ENCODE measurements at regions not wholly inside any gene's neighbourhood (a gene's known extent, or its start where the extent isn't known, plus 50 kb on each side); places are given as distances from the start of the nearest gene placed in this dataset.

- TF ChIP-seq ZNF462 (CRISPR knock-in tag; IDR thresholded peaks at IDR 0.05) (no peak), ETS1 (IDR thresholded peaks at IDR 0.05) (no peak), ZNF114 (CRISPR knock-in tag; IDR thresholded peaks at IDR 0.05) (no peak)
Measured at GRCh38 chr16:6916946-6917345, 415.7 kb upstream of the RBFOX1 start (continued).

GRCh38 chr16:6913566-6913965, 419.1 kb upstream of the RBFOX1 start:
- Histone ChIP-seq H3K27ac (ENCODE audit: low read depth) (no peak overlapping the region), H4K20me1 (replicated peaks; ENCODE audit: insufficient read depth) (no peaks in the 10 kb centered on the region), H2AFZ (no peak overlapping the region), H3K4me3 (no peak overlapping the region), H3K36me3 (ENCODE audit: insufficient read depth) (no peaks in the 10 kb centered on the region; the same call in 1 of the 2 replicates), H3F3A (replicated peaks; ENCODE audit: low read depth) (no peaks in the 10 kb centered on the region), H3K79me2 (replicated peaks; ENCODE audit: insufficient read depth) (no peaks in the 10 kb centered on the region), H3K4me2 (no peak overlapping the region), H3K4me1 (ENCODE audit: insufficient read depth) (no peaks in the 10 kb centered on the region), H3K9me2 (ENCODE audit: insufficient read depth) (no peaks in the 10 kb centered on the region), H3K27me3 (ENCODE audit: insufficient read depth) (no peaks in the 10 kb centered on the region)
- ATAC-seq (no peak), DNase-seq (ENCODE audit: low spot score) (no peak)
- Mint-ChIP-seq H3K27ac (no peak overlapping the region), H3K4me1 (no peaks in the 10 kb centered on the region), H3K9me3 (peaks cover 91% of the 10 kb centered on the region), H3K36me3 (ENCODE audit: low read depth) (peaks cover 21% of the 10 kb centered on the region), H3K4me3 (no peak overlapping the region), H3K27me3 (ENCODE audit: insufficient read depth, low read depth, poor library complexity) (peaks cover 14% of the 10 kb centered on the region)
- TF ChIP-seq NANOG (IDR thresholded peaks at IDR 0.05; ENCODE audit: borderline replicate concordance) (no peak), POLR2AphosphoS5 (IDR thresholded peaks at IDR 0.05; ENCODE audit: low read depth) (no peak), ZNF462 (CRISPR knock-in tag; IDR thresholded peaks at IDR 0.05) (no peak)
